K562 (cell line): ENCODE measurements at regions not wholly inside any gene's neighbourhood (a gene's known extent, or its start where the extent isn't known, plus 50 kb on each side); places are given as distances from the start of the nearest gene placed in this dataset.

Source experiments
- ATAC-seq: fragments of 200-7000 bp; cut with Tn5 transposase; 3 replicates; pipeline ENCODE4 v1.9.1; 2020; ENCODE audit warnings: moderate library complexity
- BruUV-seq: library from RNA; stranded (reverse); fragments of 400-500 nt; replicated peaks from 2 replicates; lab custom pipeline; 2021; lab: Mats Ljungman, UMichigan
- CTCF ChIA-PET: fragments of 300-600 bp; formaldehyde crosslinking; extraction: SDS; loops from one replicate; lab custom pipeline; 2021; ENCODE audit warnings: low intra/inter-chr PET ratio; lab: Yijun Ruan, JAX
- POLR2A ChIA-PET: fragments of 300-600, 350-650 bp; sonication (Branson Sonifier 250); formaldehyde crosslinking; extraction: SDS; loops from one replicate; lab custom pipeline; 2021; ENCODE audit warnings: antibody characterized with exemption, inconsistent platforms; lab: Yijun Ruan, JAX
- DNase-seq, 4 experiments: peaks; one replicate each; pipeline versions ENCODE4 v3.0.0 to v3.0.0-alpha.2; 2011 to 2018; ENCODE audit warnings: low spot score in 3 of 4, mixed read lengths in 3 of 4; ENCODE audit errors: extremely low read depth in 1 of 4
- FAIRE-seq: peaks from 2 replicates; lab custom pipeline; 2011; peaks lifted over from hg19 to GRCh38; lab: Jason Lieb, UNC
- H2AFZ ChIP-seq: 2 replicates; pipeline ENCODE4 v1.6.0; 2011; ENCODE audit warnings: low read depth, low read length, control low read depth, inconsistent platforms
- H3K27ac ChIP-seq: fragments of 200-600 bp; 3 replicates; pipeline ENCODE4 v1.8.0; 2011; ENCODE audit warnings: low read depth, mild to moderate bottlenecking, control low read depth, inconsistent platforms, low read length, moderate library complexity, mixed read lengths; ENCODE audit errors: extremely low read depth
- H3K27me3 ChIP-seq, 2 experiments: fragments of 300-600 bp in 1 of 2; 2 replicates in 1 of 2; 3 replicates in 1 of 2; pipeline versions ENCODE4 v1.6.0 to v1.8.0; 2011; ENCODE audit warnings: inconsistent platforms in 2 of 2, low read length in 2 of 2, mild to moderate bottlenecking in 1 of 2, mixed read lengths in 1 of 2, moderate library complexity in 1 of 2; ENCODE audit not compliant: control insufficient read depth in 2 of 2, insufficient read depth in 2 of 2
- H3K36me3 ChIP-seq: fragments of 300-600 bp; 3 replicates; pipeline ENCODE4 v1.8.0; 2011; ENCODE audit warnings: mild to moderate bottlenecking, low read length, inconsistent platforms; ENCODE audit not compliant: control insufficient read depth, insufficient read depth
- H3K4me1 ChIP-seq, 2 experiments: fragments of 200-600 bp in 1 of 2; replicated peaks in 1 of 2; 2 replicates in 1 of 2; 3 replicates in 1 of 2; pipeline versions ENCODE4 v1.5.1 to v1.8.0; 2011; ENCODE audit warnings: inconsistent platforms in 2 of 2, low read length in 2 of 2, mild to moderate bottlenecking in 1 of 2, mixed read lengths in 1 of 2, moderate library complexity in 1 of 2; ENCODE audit not compliant: control insufficient read depth in 2 of 2, insufficient read depth in 2 of 2
- H3K4me2 ChIP-seq: 2 replicates; pipeline ENCODE4 v1.6.1; 2011; ENCODE audit warnings: low read length, control low read depth, inconsistent platforms, mixed read lengths; ENCODE audit not compliant: insufficient read depth
- H3K4me3 ChIP-seq: fragments of 200-600 bp; sonication (generic), shearing (Covaris generic); 2 replicates; pipeline ENCODE4 v1.5.1; 2016; ENCODE audit warnings: control low read depth, inconsistent platforms
- H3K79me2 ChIP-seq: fragments of 200-600 bp; 3 replicates; pipeline ENCODE4 v1.8.0; 2011; ENCODE audit warnings: low read length, inconsistent platforms; ENCODE audit not compliant: control insufficient read depth, insufficient read depth
- H3K9ac ChIP-seq, 2 experiments: 2 replicates each; pipeline versions ENCODE4 v1.6.0 to v1.6.1; 2011; ENCODE audit warnings: low read depth in 2 of 2, low read length in 2 of 2, control low read depth in 1 of 2, inconsistent platforms in 1 of 2, mild to moderate bottlenecking in 1 of 2, mixed read lengths in 1 of 2; ENCODE audit not compliant: insufficient read depth in 1 of 2
- H3K9me1 ChIP-seq: one replicate; pipeline ENCODE4 v1.6.0; 2011; ENCODE audit warnings: inconsistent platforms, mild to moderate bottlenecking, low read length, moderate library complexity; ENCODE audit not compliant: control insufficient read depth, insufficient read depth
- H3K9me3 ChIP-seq: replicated peaks from 2 replicates; pipeline ENCODE4 v1.5.1; 2011; ENCODE audit warnings: low read depth, low read length, inconsistent platforms; ENCODE audit not compliant: control insufficient read depth, insufficient read depth
- H4K20me1 ChIP-seq: replicated peaks from 2 replicates; pipeline ENCODE4 v1.6.1; 2011; ENCODE audit warnings: low read length, inconsistent platforms, mixed read lengths; ENCODE audit not compliant: control insufficient read depth, insufficient read depth
- CCNT2 ChIP-seq: IDR thresholded peaks from 2 replicates; pipeline ENCODE4 v1.6.1; 2011; ENCODE audit warnings: borderline replicate concordance, low read depth, mild to moderate bottlenecking, moderate library complexity, mixed read lengths, low read length; ENCODE audit not compliant: insufficient read length; ENCODE audit errors: extremely low read depth
- EGR1 ChIP-seq: fragments of 450-650 bp; conservative IDR thresholded peaks from 2 replicates; pipeline ENCODE4 v1.6.1; 2017; ENCODE audit warnings: mild to moderate bottlenecking
- FUS ChIP-seq: fragments of 200-400 bp; formaldehyde crosslinking; optimal IDR thresholded peaks from 2 replicates; pipeline ENCODE3; 2017; ENCODE audit warnings: low read depth, low read length
- JUND ChIP-seq, 2 experiments: IDR thresholded peaks; 2 replicates in 1 of 2; 3 replicates in 1 of 2; pipeline ENCODE4 v1.6.1; 2011; ENCODE audit warnings: borderline replicate concordance in 2 of 2, low read depth in 2 of 2, low read length in 2 of 2, improper control_type of control experiment in 1 of 2, missing biosample characterization in 1 of 2, missing genetic modification characterization in 1 of 2, missing genetic modification reagents in 1 of 2
- SMC3 ChIP-seq: conservative IDR thresholded peaks from 2 replicates; pipeline ENCODE4 v1.6.1; 2011; ENCODE audit warnings: low read depth, low read length, improper control_type of control experiment; ENCODE audit not compliant: insufficient read depth
- TAL1 ChIP-seq: fragments of 450-650 bp; IDR thresholded peaks from 2 replicates; pipeline ENCODE4 v1.6.1; 2016; ENCODE audit warnings: mild to moderate bottlenecking
- THRA ChIP-seq: fragments of 450-650 bp; IDR thresholded peaks from 2 replicates; pipeline ENCODE4 v1.6.1; 2017; ENCODE audit warnings: mild to moderate bottlenecking, moderate library complexity
- ZNF318 ChIP-seq, 2 experiments: fragments of 450-650 bp; IDR thresholded peaks; 2 replicates each; pipeline ENCODE4 v1.6.1; 2016; ENCODE audit warnings: mild to moderate bottlenecking in 2 of 2, borderline replicate concordance in 1 of 2, low read depth in 1 of 2, moderate library complexity in 1 of 2
- ZNF717 ChIP-seq: fragments of 250-450 bp; sonication (Bioruptor Pico); IDR thresholded peaks from 2 replicates; pipeline ENCODE4 v1.5.0; 2021
- WGBS: fragments of 100-300 bp; shearing (Covaris generic); methylation state at CpG from one replicate; pipeline ENCODE4 v1.1.6; 2016; ENCODE audit warnings: low coverage, mixed read lengths; ENCODE audit not compliant: insufficient coverage; ENCODE audit errors: missing lambda C conversion rate; 5-methylcytosine and 5-hydroxymethylcytosine counted together
- in situ Hi-C: fragments of 300-500 bp; cut with MboI; formaldehyde crosslinking; loops from 4 replicates; pipeline ENCODE4 v1.15.0; 2018; ENCODE audit warnings: inconsistent platforms, mixed read lengths
- intact Hi-C: fragments of 100-400 bp; cut with micrococcal nuclease; formaldehyde crosslinking; loops from 2 replicates; pipeline ENCODE4 v1.14.2; 2022
- TF ChIP-seq, protein P1 (sequence below): fragments of 450-650 bp; formaldehyde crosslinking; IDR thresholded peaks from 2 replicates; pipeline ENCODE4 v1.4.0; 2020; ENCODE audit warnings: mild to moderate bottlenecking, moderate library complexity

- ATAC-seq, result peak; percentile 56; the same call in 1 of the 3 replicates
- POLR2A ChIA-PET, result no interaction called here
- no peak overlapping the region for H3K4me2 ChIP-seq
- TF ChIP-seq ZNF318 (IDR thresholded peaks at IDR 0.05; ENCODE audit: borderline replicate concordance in 1 of 2, low read depth in 1 of 2) (no peak), TAL1 (no peak), ZNF717 (CRISPR knock-in tag) (no peak), EGR1 (no peak), CCNT2 (no peak), THRA (no peak), JUND (IDR thresholded peaks at IDR 0.05; ENCODE audit: borderline replicate concordance, low read depth, low read length) (no peak), JUND (tag; IDR thresholded peaks at IDR 0.05; ENCODE audit: borderline replicate concordance, low read depth, low read length) (no peak), FUS (no peak), SMC3 (0 out of 2 replicates have a peak, but pooled peaks have one; percentile 23)
- TF ChIP-seq, protein P1, sequence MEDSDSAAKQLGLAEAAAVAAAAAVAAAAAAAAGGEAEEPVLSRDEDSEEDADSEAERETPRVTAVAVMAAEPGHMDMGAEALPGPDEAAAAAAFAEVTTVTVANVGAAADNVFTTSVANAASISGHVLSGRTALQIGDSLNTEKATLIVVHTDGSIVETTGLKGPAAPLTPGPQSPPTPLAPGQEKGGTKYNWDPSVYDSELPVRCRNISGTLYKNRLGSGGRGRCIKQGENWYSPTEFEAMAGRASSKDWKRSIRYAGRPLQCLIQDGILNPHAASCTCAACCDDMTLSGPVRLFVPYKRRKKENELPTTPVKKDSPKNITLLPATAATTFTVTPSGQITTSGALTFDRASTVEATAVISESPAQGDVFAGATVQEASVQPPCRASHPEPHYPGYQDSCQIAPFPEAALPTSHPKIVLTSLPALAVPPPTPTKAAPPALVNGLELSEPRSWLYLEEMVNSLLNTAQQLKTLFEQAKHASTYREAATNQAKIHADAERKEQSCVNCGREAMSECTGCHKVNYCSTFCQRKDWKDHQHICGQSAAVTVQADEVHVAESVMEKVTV, result peak; percentile 61; the same call in 1 of the 2 replicates
These were observed 667.6 kb downstream of the PCDH18 start for GRCh38 chr4:136864604-136865185.

More at GRCh38 chr4:136864604-136865185, 667.6 kb downstream of the PCDH18 start:
- Histone ChIP-seq H3K27me3 (no peaks in the 10 kb centered on the region), H4K20me1 (no peaks in the 10 kb centered on the region), H3K9me3 (no peaks in the 10 kb centered on the region), H3K36me3 (no peaks in the 10 kb centered on the region), H3K4me3 (no peak overlapping the region), H3K9ac (no peak overlapping the region), H3K4me1 (no peaks in the 10 kb centered on the region), H3K27ac (no peak overlapping the region), H3K79me2 (no peaks in the 10 kb centered on the region), H2AFZ (no peak overlapping the region), H3K9me1 (no peaks in the 10 kb centered on the region)
- peak; percentile 48 for FAIRE-seq
- CTCF ChIA-PET, result no interaction called here
- 3% methylated on average over 2 of the region's 2 CpGs for WGBS
- BruUV-seq, result no TSS peak
- peak; percentile 3 to 57 (median 16) for DNase-seq
- intact Hi-C loops (loop anchor here (1.0 kb wide), 1 partner anchor 1493 kb away; no protein-coding TSS in a partner anchor), in situ Hi-C loops (no loop called here)
